Cardiac septum (tissue), 1 donor: ENCODE measurements at regions not wholly inside any gene's neighbourhood (a gene's known extent, or its start where the extent isn't known, plus 50 kb on each side); places are given as distances from the start of the nearest gene placed in this dataset.

Source experiments
- DNase-seq: peaks from one replicate; pipeline ENCODE4 v3.0.0-alpha.2; 2020; ENCODE audit warnings: low spot score
- intact Hi-C: fragments of 100-400 bp; cut with DNase I; formaldehyde crosslinking; loops from one replicate; pipeline ENCODE4 v1.14.0; 2022
- donor health status: DM: no; HTN: no; CAD: no.

DNA sequence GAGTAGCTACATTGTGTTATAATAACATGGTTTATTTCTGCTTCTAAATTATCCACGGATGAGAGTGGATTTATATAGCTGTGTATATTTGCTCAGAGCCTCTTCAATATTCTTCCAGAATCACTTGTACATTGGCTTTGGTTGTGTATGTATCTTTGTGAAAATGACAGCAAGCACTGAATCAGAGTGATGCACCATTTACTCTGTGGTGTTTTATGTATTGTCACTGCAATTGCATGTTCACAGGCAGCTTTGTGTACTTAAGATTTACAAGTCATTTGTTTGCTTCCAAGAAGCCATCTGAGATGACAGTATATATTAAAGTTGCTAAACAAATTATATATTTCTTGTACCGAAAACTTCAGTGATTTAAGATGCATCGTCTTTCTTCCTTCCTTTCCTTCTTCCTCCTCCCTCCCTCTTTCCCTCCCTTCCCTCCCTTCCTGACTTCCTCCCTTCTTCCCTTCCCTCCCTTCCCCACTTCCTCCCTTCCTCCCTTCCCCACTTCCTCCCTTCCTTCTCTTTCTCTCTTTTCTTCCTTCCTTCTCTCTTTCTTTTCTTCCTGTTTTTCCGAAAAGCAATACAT lies 362.3 kb upstream of the GOLIM4 start:
- no peak for DNase-seq
- intact Hi-C loops = no loop called here

- intact Hi-C loops = no loop called here
- no peak for DNase-seq
These were observed 360.1 kb upstream of the GOLIM4 start for GRCh38 chr3:168455814-168456213.

GRCh38 chr3:168453623-168454022 lies 357.9 kb upstream of the GOLIM4 start:
- no peak for DNase-seq
- intact Hi-C loops = no loop called here

- DNase-seq = no peak
- intact Hi-C loops = no loop called here
These were observed 348.2 kb upstream of the GOLIM4 start for GRCh38 chr3:168443965-168444364.

DNA sequence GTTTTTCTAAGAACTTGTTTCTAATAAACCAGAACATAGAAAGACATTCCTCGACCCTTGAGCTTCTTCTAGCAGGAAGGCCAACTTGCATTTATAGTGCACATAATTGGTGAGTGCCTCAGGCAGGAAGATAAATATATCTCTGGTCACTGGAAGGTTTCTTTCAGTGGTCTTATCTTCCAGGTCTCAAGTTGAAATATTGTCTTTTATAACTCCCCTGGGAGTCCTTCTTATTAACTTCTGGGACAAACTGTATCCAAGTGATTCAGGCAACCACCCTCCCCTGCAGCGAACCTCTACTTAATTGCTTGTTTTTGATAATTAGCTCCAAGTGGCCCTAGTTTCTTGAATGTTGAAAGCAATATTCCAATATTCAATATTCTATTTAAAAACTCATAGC lies 346.8 kb upstream of the GOLIM4 start:
- intact Hi-C loops = no loop called here
- DNase-seq = no peak

DNA sequence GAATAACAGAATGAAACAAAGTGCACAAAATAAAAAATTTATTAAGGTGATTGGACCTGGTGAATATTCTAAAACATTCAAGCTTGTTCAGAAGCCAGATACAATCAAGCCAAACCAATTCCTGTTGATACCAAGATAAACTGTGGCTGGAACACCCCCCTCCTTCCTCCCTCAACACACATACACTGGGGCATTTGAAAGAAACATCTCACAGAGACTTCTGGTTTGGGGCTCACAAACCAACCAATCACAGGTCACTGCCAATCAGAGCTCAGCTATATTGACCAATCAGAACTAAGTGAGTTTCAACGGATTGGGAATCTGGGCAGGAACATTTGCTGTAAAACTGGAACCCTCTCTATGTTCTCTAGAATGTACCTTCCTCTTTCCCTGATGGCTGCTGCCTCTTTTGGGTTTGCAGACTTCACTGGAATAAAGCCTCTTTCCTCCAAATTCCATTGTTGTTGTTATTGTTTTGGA lies 340.6 kb upstream of the GOLIM4 start:
- no peak for DNase-seq
- intact Hi-C loops = no loop called here

DNA sequence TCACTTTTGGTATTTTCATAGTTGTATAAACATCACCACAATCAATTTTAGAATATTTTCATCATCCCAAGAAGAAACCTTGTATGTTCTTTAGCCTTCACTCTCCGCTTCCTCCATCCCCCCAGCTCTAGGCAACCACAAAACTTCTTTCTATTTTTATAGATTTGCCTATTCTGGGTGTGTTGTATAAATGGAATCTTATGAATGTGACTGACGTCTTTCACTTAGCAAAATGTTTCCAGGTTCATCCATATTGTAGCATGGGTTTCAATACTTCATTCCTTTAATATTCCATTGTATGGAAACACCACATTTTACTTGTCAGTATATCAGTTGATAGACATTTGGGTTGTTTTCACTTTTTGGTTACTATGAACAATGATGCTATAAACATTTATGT lies 335.8 kb upstream of the GOLIM4 start:
- no peak for DNase-seq
- intact Hi-C loops = no loop called here

DNA sequence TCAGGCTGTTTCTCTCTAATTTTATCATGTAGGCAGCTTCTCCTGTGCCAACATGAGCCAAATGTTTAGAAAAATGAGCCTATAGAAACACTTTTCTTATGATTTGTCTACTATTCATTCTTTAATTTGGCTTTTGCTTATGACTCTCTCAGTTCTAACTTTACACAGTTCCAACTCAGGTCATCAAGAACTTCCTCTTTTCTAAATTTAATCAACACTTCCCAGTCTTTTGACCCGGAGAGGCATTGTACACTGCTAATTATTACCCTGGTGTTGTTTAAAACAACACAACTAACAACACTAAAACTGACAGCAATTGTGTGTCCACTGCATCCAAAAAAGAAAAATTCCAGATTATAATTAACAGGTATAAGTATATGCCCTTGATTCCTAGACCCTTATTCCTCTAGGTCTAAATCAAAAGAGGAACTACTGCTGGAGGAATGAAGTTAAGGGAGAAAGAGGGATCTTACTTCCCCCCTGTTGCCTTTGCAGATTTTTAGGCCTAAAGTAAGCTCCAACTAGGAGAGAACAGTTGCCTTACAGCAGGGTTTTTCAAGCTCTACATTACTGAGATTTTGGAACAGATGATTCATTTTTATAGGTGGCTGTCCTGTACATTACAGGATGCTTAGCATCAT lies 332.2 kb upstream of the GOLIM4 start:
- intact Hi-C loops = no loop called here
- DNase-seq = no peak

DNA sequence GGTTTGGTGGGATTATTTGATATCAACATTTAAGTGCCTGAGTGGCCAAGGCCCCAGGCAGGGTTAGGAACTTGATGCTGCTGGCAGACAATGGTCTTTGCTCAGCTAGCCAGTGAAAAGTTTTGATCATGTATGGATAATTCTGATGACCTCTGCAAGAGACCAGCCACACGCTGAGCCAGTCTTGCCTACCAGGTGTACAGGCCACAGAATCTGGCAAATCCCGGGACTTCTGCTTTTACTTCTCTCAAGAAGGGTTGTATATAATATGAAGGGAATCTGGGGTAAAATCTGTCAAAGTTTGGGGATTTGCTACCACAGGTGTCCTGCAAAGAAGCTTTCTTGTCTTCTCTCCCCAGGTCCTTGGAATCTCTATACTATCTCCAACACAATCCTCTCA lies 331.4 kb upstream of the GOLIM4 start:
- intact Hi-C loops = no loop called here
- DNase-seq = no peak

DNA sequence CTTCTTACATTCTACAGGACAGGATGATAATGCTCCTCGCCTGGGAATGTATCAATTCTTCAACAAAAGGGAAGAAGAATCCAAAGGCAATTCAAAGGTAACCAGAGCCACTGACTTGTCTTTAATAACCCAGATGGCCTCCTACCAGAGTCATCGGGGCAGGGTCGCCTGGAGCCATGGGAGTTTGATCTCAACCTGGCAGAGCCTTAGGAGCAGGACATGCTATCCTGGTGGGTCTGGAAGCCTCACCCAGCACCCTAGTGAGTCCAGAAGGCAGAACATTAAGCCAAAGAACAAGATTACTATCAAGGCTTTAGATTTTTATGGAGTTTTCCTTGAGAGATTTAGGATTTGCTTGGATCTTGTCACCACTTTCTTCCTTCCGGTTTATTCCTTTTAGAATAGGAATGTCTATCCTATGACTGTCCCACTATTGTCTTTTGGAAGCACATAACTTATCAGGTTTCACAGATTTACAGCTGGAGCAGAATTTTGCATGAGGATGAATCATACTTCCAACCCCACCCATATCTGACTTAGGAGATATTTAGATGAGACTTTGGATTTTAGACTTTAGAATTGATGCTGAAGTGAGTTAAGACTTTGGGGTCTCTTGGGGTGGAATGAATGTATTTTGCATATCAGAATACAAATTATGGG lies 330.3 kb upstream of the GOLIM4 start:
- no peak for DNase-seq

GRCh38 chr3:168424059-168424734 lies 328.5 kb upstream of the GOLIM4 start:
- intact Hi-C loops = no loop called here
- no peak for DNase-seq

More for the DNA sequence above, 330.3 kb upstream of the GOLIM4 start:
- intact Hi-C loops = no loop called here

DNA sequence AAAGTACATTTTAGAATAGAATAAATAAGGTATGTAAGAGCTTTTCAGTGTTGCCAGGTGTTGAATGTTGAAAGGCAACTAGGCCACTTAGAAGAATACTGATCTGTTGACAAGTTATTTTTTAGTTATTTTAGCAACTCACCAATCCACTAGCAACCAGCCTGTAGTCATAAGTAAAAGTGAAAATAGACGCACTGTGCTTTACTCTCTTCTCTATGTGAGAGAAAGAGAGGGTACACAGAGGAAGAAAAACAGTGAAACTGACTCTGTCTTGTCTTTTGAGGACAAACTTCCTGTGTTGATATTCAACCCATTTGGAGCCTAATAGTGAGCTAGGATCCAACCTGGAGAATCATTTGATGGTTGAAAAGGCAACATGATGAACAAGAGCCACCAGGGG lies 327.1 kb upstream of the GOLIM4 start:
- no peak for DNase-seq
- intact Hi-C loops = no loop called here

DNA sequence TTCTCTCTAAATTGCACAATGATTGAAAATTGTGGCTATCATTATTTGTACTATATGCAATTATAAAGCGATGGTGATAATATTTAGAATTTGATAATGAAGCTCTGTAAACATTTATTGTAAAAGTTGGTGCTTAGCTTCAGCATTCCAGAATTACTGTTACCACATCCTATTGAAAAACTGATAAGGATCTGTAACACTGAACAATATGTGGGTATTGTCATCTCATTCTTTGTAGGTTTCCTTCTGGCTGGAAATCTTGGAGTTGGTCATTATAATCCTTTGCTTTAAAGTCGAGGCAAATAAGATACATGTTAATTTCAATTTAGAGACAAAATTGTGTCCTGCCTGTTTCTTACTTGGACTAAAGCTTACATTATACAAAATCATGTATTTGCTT lies 323.4 kb upstream of the GOLIM4 start:
- DNase-seq = no peak
- intact Hi-C loops = no loop called here

GRCh38 chr3:168417016-168417415 lies 321.3 kb upstream of the GOLIM4 start:
- intact Hi-C loops = no loop called here
- DNase-seq = no peak

DNA sequence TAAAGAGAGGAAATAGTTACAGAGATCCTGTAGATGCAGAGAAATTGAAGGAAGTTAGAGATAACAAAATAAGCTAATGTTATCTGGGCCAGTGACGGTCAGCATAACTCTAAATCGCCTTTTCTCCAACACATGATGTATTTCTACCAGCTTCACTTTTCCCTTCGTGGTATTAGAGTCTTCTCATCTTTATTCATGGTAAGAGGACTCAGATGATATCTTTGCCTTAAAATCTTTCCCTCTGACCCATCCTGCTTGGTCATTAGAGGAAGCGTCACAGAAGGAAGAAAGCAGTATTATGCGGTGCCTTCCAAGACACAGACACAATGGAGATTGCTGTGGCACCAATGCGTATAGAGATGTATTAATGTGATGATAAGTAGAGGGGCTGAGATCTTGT lies 320.7 kb upstream of the GOLIM4 start:
- no peak for DNase-seq
- intact Hi-C loops = no loop called here

GRCh38 chr3:168414149-168414548 lies 318.4 kb upstream of the GOLIM4 start:
- intact Hi-C loops = no loop called here

GRCh38 chr3:168407381-168407780 lies 311.7 kb upstream of the GOLIM4 start:
- no peak for DNase-seq
- intact Hi-C loops = no loop called here

More at GRCh38 chr3:168414149-168414548, 318.4 kb upstream of the GOLIM4 start:
- no peak for DNase-seq

DNA sequence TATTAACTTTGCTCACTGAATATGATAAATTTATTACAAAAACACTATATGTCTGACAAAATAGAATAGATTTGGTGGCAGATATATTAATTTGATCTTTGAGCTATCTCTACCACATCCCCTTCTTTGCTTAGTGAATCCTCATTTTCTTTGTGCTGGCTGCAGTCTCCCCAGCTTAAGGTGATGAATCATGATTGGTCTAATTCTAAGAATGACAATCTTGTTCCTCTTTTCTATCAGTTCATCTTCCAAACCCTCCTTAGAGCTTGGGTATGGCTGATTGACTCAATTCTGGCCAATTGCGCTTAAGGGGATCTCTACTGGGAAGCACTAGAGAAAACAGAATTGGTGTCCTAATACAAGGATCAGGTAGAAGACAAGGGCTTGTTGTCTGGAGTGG lies 309.6 kb upstream of the GOLIM4 start:
- intact Hi-C loops = no loop called here
- DNase-seq = no peak

GRCh38 chr3:168398371-168399025 lies 302.8 kb upstream of the GOLIM4 start:
- intact Hi-C loops = no loop called here

GRCh38 chr3:168396861-168397260 lies 301.1 kb upstream of the GOLIM4 start:
- intact Hi-C loops = no loop called here
- DNase-seq = no peak

More at GRCh38 chr3:168398371-168399025, 302.8 kb upstream of the GOLIM4 start:
- no peak for DNase-seq
